ENCODE measurements at regions not wholly inside any gene's neighbourhood (a gene's known extent, or its start where the extent isn't known, plus 50 kb on each side); places are given as distances from the start of the nearest gene placed in this dataset.

- no TSS peak for BruUV-seq (replicated peaks)
- no peak overlapping the region for H3K4me2 ChIP-seq (ENCODE audit: insufficient read depth, low read length)
- no peak for FAIRE-seq
- no peaks in the 10 kb centered on the region for H3K79me2 ChIP-seq (ENCODE audit: control insufficient read depth, insufficient read depth, low read length)
- TF ChIP-seq, protein P1, sequence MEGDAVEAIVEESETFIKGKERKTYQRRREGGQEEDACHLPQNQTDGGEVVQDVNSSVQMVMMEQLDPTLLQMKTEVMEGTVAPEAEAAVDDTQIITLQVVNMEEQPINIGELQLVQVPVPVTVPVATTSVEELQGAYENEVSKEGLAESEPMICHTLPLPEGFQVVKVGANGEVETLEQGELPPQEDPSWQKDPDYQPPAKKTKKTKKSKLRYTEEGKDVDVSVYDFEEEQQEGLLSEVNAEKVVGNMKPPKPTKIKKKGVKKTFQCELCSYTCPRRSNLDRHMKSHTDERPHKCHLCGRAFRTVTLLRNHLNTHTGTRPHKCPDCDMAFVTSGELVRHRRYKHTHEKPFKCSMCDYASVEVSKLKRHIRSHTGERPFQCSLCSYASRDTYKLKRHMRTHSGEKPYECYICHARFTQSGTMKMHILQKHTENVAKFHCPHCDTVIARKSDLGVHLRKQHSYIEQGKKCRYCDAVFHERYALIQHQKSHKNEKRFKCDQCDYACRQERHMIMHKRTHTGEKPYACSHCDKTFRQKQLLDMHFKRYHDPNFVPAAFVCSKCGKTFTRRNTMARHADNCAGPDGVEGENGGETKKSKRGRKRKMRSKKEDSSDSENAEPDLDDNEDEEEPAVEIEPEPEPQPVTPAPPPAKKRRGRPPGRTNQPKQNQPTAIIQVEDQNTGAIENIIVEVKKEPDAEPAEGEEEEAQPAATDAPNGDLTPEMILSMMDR (IDR thresholded peaks at IDR 0.05; ENCODE audit: extremely low read depth in 1 of 2, insufficient read depth in 1 of 2, low read depth in 1 of 2, low read length in 2 of 2) = no peak
- no peak for TF ChIP-seq MAX (IDR thresholded peaks at IDR 0.05; ENCODE audit: insufficient read depth, insufficient read length)
- no peak for TF ChIP-seq POLR2AphosphoS5 (IDR thresholded peaks at IDR 0.05; ENCODE audit: insufficient read depth, low read depth, low read length)
- TF ChIP-seq MYC (IDR thresholded peaks at IDR 0.05; ENCODE audit: low read depth, low read length) = no peak
- no peak for TF ChIP-seq FOS (IDR thresholded peaks at IDR 0.05; ENCODE audit: borderline replicate concordance, insufficient read depth, low read length)
- TF ChIP-seq POLR2A (IDR thresholded peaks at IDR 0.05; ENCODE audit: low read depth, low read length) = no peak
- TF ChIP-seq EZH2 (IDR thresholded peaks at IDR 0.05; ENCODE audit: borderline replicate concordance, low read depth, low read length, severe bottlenecking) = no peak
- no peak for TF ChIP-seq JUN (IDR thresholded peaks at IDR 0.05; ENCODE audit: borderline replicate concordance, insufficient read depth, insufficient read length, low read depth)
- no peak for TF ChIP-seq GATA2 (IDR thresholded peaks at IDR 0.05; ENCODE audit: insufficient read depth, insufficient read length, low read depth, low read length)
- ChIA-PET POLR2A (no interaction called here), CTCF (interaction anchor here (1.4 to 2.2 kb wide), 4 partner anchors 9 to 25 kb away, joined by 4 to 9 read pairs (median 6); no protein-coding TSS in a partner anchor)
- no peaks in the 10 kb centered on the region for H3K9me3 ChIP-seq (replicated peaks; ENCODE audit: control insufficient read depth, insufficient read depth, low read length)
- H3K27me3 ChIP-seq (ENCODE audit: control insufficient read depth in 2 of 2, insufficient read depth in 2 of 2, low read length in 2 of 2) = peaks cover 2 to 5% of the 10 kb centered on the region in 2 experiments
- H3K4me3 ChIP-seq (replicated peaks in 1 of 3; ENCODE audit: insufficient read depth in 1 of 3, low read depth in 1 of 3, low read length in 3 of 3) = no peak overlapping the region
- intact Hi-C loops (cut with micrococcal nuclease) = no loop called here
- H3K9ac ChIP-seq (replicated peaks; ENCODE audit: extremely low read depth, insufficient read depth, low read length) = no peak overlapping the region
- no peaks in the 10 kb centered on the region for H3K9me1 ChIP-seq (replicated peaks; ENCODE audit: control insufficient read depth, extremely low read depth, insufficient read depth, low read length)
- no peak overlapping the region for H3K27ac ChIP-seq (ENCODE audit: insufficient read depth, low read depth, low read length)
- no peak overlapping the region for H2AFZ ChIP-seq (ENCODE audit: low read depth, low read length)
- no peaks in the 10 kb centered on the region for H4K20me1 ChIP-seq (replicated peaks; ENCODE audit: control insufficient read depth, extremely low read depth, insufficient read depth, low read length)
- no peaks in the 10 kb centered on the region for H3K36me3 ChIP-seq (ENCODE audit: control insufficient read depth in 2 of 2, extremely low read depth in 1 of 2, insufficient read depth in 2 of 2, low read length in 2 of 2)
- DNase-seq (ENCODE audit: low read depth, low spot score) = peak; percentile 7
- H3K4me1 ChIP-seq (ENCODE audit: control insufficient read depth, extremely low read depth, insufficient read depth, low read length) = no peaks in the 10 kb centered on the region
- dilution Hi-C loops (cut with MboI; ENCODE audit: extremely low pct_ligation_motif_present, low sequenced_read_pairs) = no loop called here
Measured at GRCh38 chr15:31473385-31474058, 146.9 kb downstream of the KLF13 start.

All from endothelial cell of umbilical vein (primary cell).